Gastrocnemius medialis (tissue), 4 donors: ENCODE measurements at regions not wholly inside any gene's neighbourhood (a gene's known extent, or its start where the extent isn't known, plus 50 kb on each side); places are given as distances from the start of the nearest gene placed in this dataset.

Experiments used
- ATAC-seq, 2 donors: fragments of 150-250 bp; one replicate each; pipeline ENCODE4 v1.9.1; 2016
- DNase-seq, 2 donors: peaks; one replicate each; pipeline ENCODE4 v3.0.0-alpha.2; 2019
- H3K27ac ChIP-seq, 4 donors: fragments of 200-600 bp; sonication (generic); 1 replicate in 1 of 4; 2 replicates in 3 of 4; pipeline ENCODE4 v1.5.1; 2016 to 2018; ENCODE audit warnings: mild to moderate bottlenecking in 2 of 4, moderate library complexity in 1 of 4
- H3K27me3 ChIP-seq, 3 donors: fragments of 200-600 bp; sonication (generic) in 2 of 3; 1 replicate in 1 of 3; 2 replicates in 2 of 3; pipeline versions ENCODE4 v1.5.1 to v1.6.0; 2016 to 2019; ENCODE audit warnings: mild to moderate bottlenecking in 1 of 3, moderate library complexity in 1 of 3
- H3K36me3 ChIP-seq, 2 donors: fragments of 200-600 bp; sonication (generic) in 1 of 2; one replicate each; pipeline ENCODE4 v1.5.1; 2017 to 2018
- H3K4me1 ChIP-seq, 2 donors: fragments of 200-600 bp; sonication (generic) in 1 of 2; one replicate each; pipeline ENCODE4 v1.5.1; 2016 to 2017; ENCODE audit warnings: mild to moderate bottlenecking in 2 of 2
- H3K4me3 ChIP-seq, 4 donors: fragments of 200-600 bp; sonication (generic) in 3 of 4; 1 replicate in 1 of 4; 2 replicates in 3 of 4; pipeline ENCODE4 v1.5.1; 2016 to 2019; ENCODE audit warnings: mild to moderate bottlenecking in 2 of 4
- H3K9me3 ChIP-seq, 3 donors: fragments of 200-600 bp; sonication (generic) in 2 of 3; 1 replicate in 1 of 3; 2 replicates in 2 of 3; pipeline ENCODE4 v1.5.1; 2016 to 2019
- POLR2A ChIP-seq, 2 donors: fragments of 450-650 bp; IDR thresholded peaks; one replicate each; pipeline ENCODE4 v1.6.1; 2017; ENCODE audit warnings: antibody characterized with exemption in 2 of 2, mild to moderate bottlenecking in 2 of 2, moderate library complexity in 2 of 2
- in situ Hi-C, 4 donors: fragments of 200-750 bp; cut with MboI; loops; one replicate each; pipeline versions ENCODE4 v1.15.0 to v1.8.0; 2017; ENCODE audit warnings: low sequenced_read_pairs in 4 of 4
- intact Hi-C: fragments of 100-400 bp; cut with DNase I; formaldehyde crosslinking; loops from one replicate; pipeline ENCODE4 v1.15.1; 2023; ENCODE audit warnings: low total_unique reads
- TF ChIP-seq, protein P1 (sequence below), 5 experiments: fragments of 450-650 bp in 3 of 5; fragments of 200-600 bp in 2 of 5; sonication (generic) in 2 of 5; IDR thresholded peaks in 4 of 5; conservative IDR thresholded peaks in 1 of 5; 1 replicate in 4 of 5; 2 replicates in 1 of 5; pipeline ENCODE4 v1.5.1; 2016 to 2019; ENCODE audit warnings: antibody characterized with exemption in 5 of 5, mild to moderate bottlenecking in 3 of 5, moderate library complexity in 3 of 5

DNA sequence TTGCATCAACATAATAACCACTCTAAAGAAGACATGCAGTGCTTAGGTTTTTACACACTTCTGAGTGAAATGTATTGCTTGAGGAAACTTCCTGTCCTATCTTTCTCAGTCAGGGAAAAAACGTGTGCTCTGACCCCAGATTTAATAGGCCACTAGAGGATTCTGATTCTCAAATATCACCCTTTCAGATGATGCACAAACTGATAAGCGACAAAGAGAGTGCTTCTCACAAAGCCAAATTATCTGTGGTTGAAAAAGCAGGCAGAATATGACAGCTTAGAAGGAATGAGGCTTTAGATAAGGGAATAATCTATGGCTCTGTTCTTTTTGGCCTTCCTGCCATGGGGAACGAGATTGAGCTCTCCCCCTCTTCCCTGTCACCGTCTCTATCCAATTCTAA, 583.4 kb upstream of the SGO1 start:
- in situ Hi-C loops: no loop called here
- TF ChIP-seq POLR2A (IDR thresholded peaks at IDR 0.05): no peak
- TF ChIP-seq, protein P1, sequence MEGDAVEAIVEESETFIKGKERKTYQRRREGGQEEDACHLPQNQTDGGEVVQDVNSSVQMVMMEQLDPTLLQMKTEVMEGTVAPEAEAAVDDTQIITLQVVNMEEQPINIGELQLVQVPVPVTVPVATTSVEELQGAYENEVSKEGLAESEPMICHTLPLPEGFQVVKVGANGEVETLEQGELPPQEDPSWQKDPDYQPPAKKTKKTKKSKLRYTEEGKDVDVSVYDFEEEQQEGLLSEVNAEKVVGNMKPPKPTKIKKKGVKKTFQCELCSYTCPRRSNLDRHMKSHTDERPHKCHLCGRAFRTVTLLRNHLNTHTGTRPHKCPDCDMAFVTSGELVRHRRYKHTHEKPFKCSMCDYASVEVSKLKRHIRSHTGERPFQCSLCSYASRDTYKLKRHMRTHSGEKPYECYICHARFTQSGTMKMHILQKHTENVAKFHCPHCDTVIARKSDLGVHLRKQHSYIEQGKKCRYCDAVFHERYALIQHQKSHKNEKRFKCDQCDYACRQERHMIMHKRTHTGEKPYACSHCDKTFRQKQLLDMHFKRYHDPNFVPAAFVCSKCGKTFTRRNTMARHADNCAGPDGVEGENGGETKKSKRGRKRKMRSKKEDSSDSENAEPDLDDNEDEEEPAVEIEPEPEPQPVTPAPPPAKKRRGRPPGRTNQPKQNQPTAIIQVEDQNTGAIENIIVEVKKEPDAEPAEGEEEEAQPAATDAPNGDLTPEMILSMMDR (IDR thresholded peaks at IDR 0.05 in 4 of 5, conservative IDR thresholded peaks at IDR 0.05 in 1 of 5): no peak
- Histone ChIP-seq H3K27ac (no peak overlapping the region), H3K27me3 (no peaks in the 10 kb centered on the region), H3K9me3 (no peaks in the 10 kb centered on the region), H3K36me3 (no peaks in the 10 kb centered on the region), H3K4me3 (no peak overlapping the region), H3K4me1 (no peaks in the 10 kb centered on the region)
- DNase-seq (no peak), ATAC-seq (no peak)
- intact Hi-C loops: no loop called here

DNA sequence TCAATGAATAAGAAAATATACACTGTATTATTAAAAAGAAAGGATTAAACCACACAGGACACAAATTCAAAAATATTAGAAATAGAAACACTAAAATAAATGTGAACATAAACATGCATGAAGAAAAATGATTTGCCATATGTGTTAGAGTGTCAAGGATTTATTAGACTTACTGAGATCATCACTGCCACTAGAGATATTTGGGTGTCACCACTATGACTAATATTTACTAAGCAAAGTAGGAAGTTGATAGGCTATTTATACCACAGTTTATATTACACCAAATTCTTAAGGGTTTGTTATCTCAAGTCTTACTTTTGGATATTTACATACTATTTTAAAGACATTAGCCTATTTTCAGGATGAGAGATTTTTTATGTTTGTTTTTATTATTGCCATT, 575.0 kb upstream of the SGO1 start:
- ATAC-seq: no peak
- Histone ChIP-seq H3K27ac (no peak overlapping the region), H3K27me3 (no peaks in the 10 kb centered on the region), H3K9me3 (no peaks in the 10 kb centered on the region), H3K36me3 (no peaks in the 10 kb centered on the region), H3K4me1 (no peaks in the 10 kb centered on the region), H3K4me3 (no peak overlapping the region)
- no peak for TF ChIP-seq POLR2A (IDR thresholded peaks at IDR 0.05)
- TF ChIP-seq, protein P1 (IDR thresholded peaks at IDR 0.05 in 4 of 5, conservative IDR thresholded peaks at IDR 0.05 in 1 of 5): no peak
- in situ Hi-C loops: no loop called here
- intact Hi-C loops: no loop called here
- no peak for DNase-seq

DNA sequence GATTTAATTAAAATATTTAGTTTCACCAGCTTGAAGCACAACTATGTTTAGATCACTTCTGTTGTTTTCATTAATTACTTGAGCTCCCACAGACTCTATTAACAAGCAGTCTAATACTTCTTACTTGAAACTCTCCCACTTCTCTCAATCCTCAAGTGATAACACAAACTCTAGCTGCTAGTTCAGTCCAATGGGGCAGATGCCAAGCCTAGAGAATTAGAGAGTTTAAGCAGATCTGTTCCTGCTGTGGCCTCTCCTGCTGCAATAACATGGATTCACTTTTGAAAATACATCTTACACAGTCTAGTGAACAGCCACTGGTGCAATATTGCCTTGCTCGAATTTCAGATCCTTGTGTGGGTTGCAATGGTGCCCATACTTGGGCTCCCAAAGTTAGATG, 566.4 kb upstream of the SGO1 start:
- no peak for TF ChIP-seq POLR2A (IDR thresholded peaks at IDR 0.05)
- TF ChIP-seq, protein P1 (IDR thresholded peaks at IDR 0.05 in 4 of 5, conservative IDR thresholded peaks at IDR 0.05 in 1 of 5): no peak
- no peak for ATAC-seq
- in situ Hi-C loops: no loop called here

DNA sequence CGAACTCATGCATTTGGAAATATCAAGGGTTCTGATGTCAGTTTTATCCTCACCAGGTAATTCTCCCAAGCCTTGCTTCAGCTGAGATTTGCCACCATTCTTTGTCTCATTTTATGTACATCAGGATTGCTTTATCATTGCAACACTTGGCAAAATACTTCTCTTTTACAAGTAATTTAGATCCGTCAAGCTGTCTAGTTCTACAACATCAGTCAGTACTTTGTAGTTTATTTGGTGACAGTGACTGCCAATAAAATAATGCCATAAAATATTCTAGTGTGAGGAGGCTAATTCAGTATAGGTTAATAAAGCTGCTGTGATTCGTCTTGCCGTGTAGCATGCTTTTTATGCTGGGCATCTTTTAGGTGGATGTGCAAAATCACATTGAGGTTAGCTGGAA, 565.3 kb upstream of the SGO1 start:
- H3K4me1 ChIP-seq: no peaks in the 10 kb centered on the region
- intact Hi-C loops (no loop called here), in situ Hi-C loops (no loop called here)
- no peak overlapping the region for H3K27ac ChIP-seq
- H3K36me3 ChIP-seq: no peaks in the 10 kb centered on the region
- DNase-seq (no peak), ATAC-seq (no peak)
- H3K27me3 ChIP-seq: no peaks in the 10 kb centered on the region
- no peaks in the 10 kb centered on the region for H3K9me3 ChIP-seq
- TF ChIP-seq, protein P1 (IDR thresholded peaks at IDR 0.05 in 4 of 5, conservative IDR thresholded peaks at IDR 0.05 in 1 of 5): no peak
- TF ChIP-seq POLR2A (IDR thresholded peaks at IDR 0.05): no peak
- H3K4me3 ChIP-seq: no peak overlapping the region

More for the DNA sequence above, 566.4 kb upstream of the SGO1 start:
- intact Hi-C loops: no loop called here
- DNase-seq: no peak
- no peak overlapping the region for H3K27ac ChIP-seq
- H3K36me3 ChIP-seq: no peaks in the 10 kb centered on the region
- no peaks in the 10 kb centered on the region for H3K27me3 ChIP-seq
- H3K4me3 ChIP-seq: no peak overlapping the region
- H3K4me1 ChIP-seq: no peaks in the 10 kb centered on the region
- no peaks in the 10 kb centered on the region for H3K9me3 ChIP-seq

DNA sequence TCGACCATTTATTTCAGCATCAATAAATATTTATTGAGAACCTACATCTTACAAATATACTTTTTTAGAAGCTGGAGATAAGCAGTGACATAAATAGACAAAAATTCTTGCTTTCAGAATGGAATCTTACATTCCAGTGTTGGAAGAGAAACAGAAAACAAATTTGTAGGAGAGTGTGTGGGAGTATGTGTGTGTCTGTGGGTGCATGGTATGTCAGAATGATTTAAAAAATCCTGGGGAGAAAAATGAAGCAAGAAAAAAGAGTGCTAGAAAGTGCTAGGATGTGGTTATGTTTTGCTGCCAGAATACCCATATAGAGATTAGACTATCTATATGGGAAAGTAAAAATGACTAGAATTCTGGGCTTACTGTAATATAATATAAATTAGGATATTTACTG, 561.7 kb upstream of the SGO1 start:
- H3K4me1 ChIP-seq: no peaks in the 10 kb centered on the region
- H3K4me3 ChIP-seq: no peak overlapping the region
- no peaks in the 10 kb centered on the region for H3K9me3 ChIP-seq
- H3K27me3 ChIP-seq: no peaks in the 10 kb centered on the region
- in situ Hi-C loops (loop anchor here in 1 of 4 donors (10.0 kb wide), 1 partner anchor 233 kb away; no protein-coding TSS in a partner anchor), intact Hi-C loops (no loop called here)
- DNase-seq (no peak), ATAC-seq (no peak)
- TF ChIP-seq POLR2A (IDR thresholded peaks at IDR 0.05): no peak
- TF ChIP-seq, protein P1 (IDR thresholded peaks at IDR 0.05 in 4 of 5, conservative IDR thresholded peaks at IDR 0.05 in 1 of 5): no peak
- H3K36me3 ChIP-seq: no peaks in the 10 kb centered on the region
- H3K27ac ChIP-seq: no peak overlapping the region
